ENCODE measurements at regions not wholly inside any gene's neighbourhood (a gene's known extent, or its start where the extent isn't known, plus 50 kb on each side); places are given as distances from the start of the nearest gene placed in this dataset.
"Not testable (repeated sequence)": the region's sequence is repeated elsewhere in the genome, so short reads cannot be mapped to it uniquely, and the experiment has no call there.

GRCh38 chr3:130176476-130177256, 95.0 kb downstream of the ALG1L2 start:
- not testable (repeated sequence) for TF ChIP-seq POLR2AphosphoS5 (IDR thresholded peaks at IDR 0.05); RAD21 (conservative IDR thresholded peaks at IDR 0.05); MXI1 (conservative IDR thresholded peaks at IDR 0.05; ENCODE audit: poor library complexity, severe bottlenecking); EZH2 (IDR thresholded peaks at IDR 0.05; ENCODE audit: borderline replicate concordance, insufficient read depth, low read length, poor library complexity, severe bottlenecking); EP300 (conservative IDR thresholded peaks at IDR 0.05; ENCODE audit: poor library complexity, severe bottlenecking); REST (IDR thresholded peaks at IDR 0.05; ENCODE audit: borderline replicate concordance)
- TF ChIP-seq, protein P1, sequence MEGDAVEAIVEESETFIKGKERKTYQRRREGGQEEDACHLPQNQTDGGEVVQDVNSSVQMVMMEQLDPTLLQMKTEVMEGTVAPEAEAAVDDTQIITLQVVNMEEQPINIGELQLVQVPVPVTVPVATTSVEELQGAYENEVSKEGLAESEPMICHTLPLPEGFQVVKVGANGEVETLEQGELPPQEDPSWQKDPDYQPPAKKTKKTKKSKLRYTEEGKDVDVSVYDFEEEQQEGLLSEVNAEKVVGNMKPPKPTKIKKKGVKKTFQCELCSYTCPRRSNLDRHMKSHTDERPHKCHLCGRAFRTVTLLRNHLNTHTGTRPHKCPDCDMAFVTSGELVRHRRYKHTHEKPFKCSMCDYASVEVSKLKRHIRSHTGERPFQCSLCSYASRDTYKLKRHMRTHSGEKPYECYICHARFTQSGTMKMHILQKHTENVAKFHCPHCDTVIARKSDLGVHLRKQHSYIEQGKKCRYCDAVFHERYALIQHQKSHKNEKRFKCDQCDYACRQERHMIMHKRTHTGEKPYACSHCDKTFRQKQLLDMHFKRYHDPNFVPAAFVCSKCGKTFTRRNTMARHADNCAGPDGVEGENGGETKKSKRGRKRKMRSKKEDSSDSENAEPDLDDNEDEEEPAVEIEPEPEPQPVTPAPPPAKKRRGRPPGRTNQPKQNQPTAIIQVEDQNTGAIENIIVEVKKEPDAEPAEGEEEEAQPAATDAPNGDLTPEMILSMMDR (IDR thresholded peaks at IDR 0.05; ENCODE audit: poor library complexity, severe bottlenecking), result not testable (repeated sequence)

Data from neural cell (in vitro differentiated cells).